ENCODE measurements at regions not wholly inside any gene's neighbourhood (a gene's known extent, or its start where the extent isn't known, plus 50 kb on each side); places are given as distances from the start of the nearest gene placed in this dataset.

GRCh38 chr7:51973939-51974338 is 657.3 kb upstream of the COBL start:
- 25 to 45% methylated on average over 3 of the region's 3 CpGs for WGBS, 2 donors

DNA sequence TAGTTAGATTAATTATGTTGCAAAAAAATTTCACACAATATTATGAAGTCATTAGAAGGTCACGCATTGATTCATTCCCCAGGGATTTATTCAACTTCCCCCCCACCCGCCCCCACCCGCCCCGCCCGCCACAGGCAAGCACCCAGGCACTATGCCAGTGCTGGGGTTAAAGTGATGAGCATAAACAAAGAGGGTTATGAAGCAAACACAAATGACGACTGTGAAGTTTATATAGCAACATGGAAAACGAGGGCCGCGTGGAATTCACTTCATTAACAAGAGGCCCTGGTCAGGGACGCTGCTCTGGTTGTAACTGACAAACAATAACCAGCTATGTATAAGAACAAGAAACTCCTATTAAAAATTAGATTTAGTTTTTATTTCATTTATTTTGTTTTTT is 656.5 kb upstream of the COBL start:
- H3K27ac ChIP-seq, result no peak overlapping the region
- DNase-seq (no peak), ATAC-seq (no peak)
- H3K4me3 ChIP-seq, result no peak overlapping the region
- intact Hi-C loops (cut with DNase I), result no loop called here
- H3K27me3 ChIP-seq, result no peaks in the 10 kb centered on the region
- 60 to 70% methylated on average over 10 of the region's 10 CpGs for WGBS, 2 donors
- no peaks in the 10 kb centered on the region for H3K4me1 ChIP-seq
- no peaks in the 10 kb centered on the region for H3K36me3 ChIP-seq (replicated peaks in 1 of 2; ENCODE audit: insufficient read depth in 1 of 2, low read depth in 2 of 2)
- TF ChIP-seq, protein P1, sequence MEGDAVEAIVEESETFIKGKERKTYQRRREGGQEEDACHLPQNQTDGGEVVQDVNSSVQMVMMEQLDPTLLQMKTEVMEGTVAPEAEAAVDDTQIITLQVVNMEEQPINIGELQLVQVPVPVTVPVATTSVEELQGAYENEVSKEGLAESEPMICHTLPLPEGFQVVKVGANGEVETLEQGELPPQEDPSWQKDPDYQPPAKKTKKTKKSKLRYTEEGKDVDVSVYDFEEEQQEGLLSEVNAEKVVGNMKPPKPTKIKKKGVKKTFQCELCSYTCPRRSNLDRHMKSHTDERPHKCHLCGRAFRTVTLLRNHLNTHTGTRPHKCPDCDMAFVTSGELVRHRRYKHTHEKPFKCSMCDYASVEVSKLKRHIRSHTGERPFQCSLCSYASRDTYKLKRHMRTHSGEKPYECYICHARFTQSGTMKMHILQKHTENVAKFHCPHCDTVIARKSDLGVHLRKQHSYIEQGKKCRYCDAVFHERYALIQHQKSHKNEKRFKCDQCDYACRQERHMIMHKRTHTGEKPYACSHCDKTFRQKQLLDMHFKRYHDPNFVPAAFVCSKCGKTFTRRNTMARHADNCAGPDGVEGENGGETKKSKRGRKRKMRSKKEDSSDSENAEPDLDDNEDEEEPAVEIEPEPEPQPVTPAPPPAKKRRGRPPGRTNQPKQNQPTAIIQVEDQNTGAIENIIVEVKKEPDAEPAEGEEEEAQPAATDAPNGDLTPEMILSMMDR (IDR thresholded peaks at IDR 0.05), result no peak
- TF ChIP-seq POLR2A (IDR thresholded peaks at IDR 0.05), result no peak
- H3K9me3 ChIP-seq, result no peaks in the 10 kb centered on the region

More at GRCh38 chr7:51973939-51974338, 657.3 kb upstream of the COBL start:
- H3K4me1 ChIP-seq, result no peaks in the 10 kb centered on the region
- intact Hi-C loops (cut with DNase I), result no loop called here
- no peaks in the 10 kb centered on the region for H3K27me3 ChIP-seq
- ATAC-seq, result no peak
- no peak overlapping the region for H3K4me3 ChIP-seq
- no peaks in the 10 kb centered on the region for H3K9me3 ChIP-seq
- H3K27ac ChIP-seq, result no peak overlapping the region
- TF ChIP-seq, protein P1 (IDR thresholded peaks at IDR 0.05), result no peak
- no peak for TF ChIP-seq POLR2A (IDR thresholded peaks at IDR 0.05)
- H3K36me3 ChIP-seq (replicated peaks in 1 of 2; ENCODE audit: insufficient read depth in 1 of 2, low read depth in 2 of 2), result no peaks in the 10 kb centered on the region
- no peak for DNase-seq

DNA sequence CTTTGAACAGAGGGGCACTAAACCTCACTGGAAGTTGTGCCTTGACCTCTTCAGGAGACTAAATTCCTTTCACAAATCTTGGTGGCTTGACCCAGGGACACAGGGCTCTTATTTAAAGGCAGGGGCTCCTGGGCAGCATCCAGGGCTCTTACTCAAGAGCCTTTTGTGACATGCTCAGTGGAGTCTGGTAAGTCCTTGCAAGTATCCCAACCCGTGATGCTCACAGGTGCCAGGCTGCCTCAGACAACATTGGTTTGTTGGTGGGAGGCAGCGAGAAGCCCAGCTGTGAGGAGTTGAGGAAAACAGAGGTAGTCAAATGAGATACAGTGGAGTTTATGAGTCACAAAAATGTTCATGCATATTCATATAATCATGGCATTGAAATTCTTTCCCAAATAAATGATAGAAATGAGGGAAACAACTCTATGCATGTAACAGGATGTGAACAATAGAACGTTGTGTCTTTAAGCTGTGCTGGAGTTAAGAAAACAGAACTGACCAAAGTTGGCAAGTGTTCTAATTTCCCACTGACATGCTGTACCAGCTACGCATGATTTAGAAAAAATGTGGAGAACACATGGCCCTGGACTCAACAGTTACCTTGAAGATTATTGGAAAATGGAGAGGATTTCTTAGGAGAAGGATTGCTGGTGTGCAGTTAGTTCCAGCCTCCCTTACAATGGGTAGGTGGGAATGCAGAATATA is 654.5 kb upstream of the COBL start:
- DNase-seq (no peak), ATAC-seq (no peak)
- H3K27ac ChIP-seq, result no peak overlapping the region
- no peaks in the 10 kb centered on the region for H3K9me3 ChIP-seq
- no peaks in the 10 kb centered on the region for H3K27me3 ChIP-seq
- H3K4me1 ChIP-seq, result no peaks in the 10 kb centered on the region
- intact Hi-C loops (cut with DNase I), result no loop called here
- TF ChIP-seq, protein P1 (IDR thresholded peaks at IDR 0.05), result no peak
- no peak for TF ChIP-seq POLR2A (IDR thresholded peaks at IDR 0.05)
- H3K4me3 ChIP-seq, result no peak overlapping the region
- whole genome bisulfite sequencing, 2 donors, result 36 to 50% methylated on average over 4 of the region's 4 CpGs
- H3K36me3 ChIP-seq (replicated peaks in 1 of 2; ENCODE audit: insufficient read depth in 1 of 2, low read depth in 2 of 2), result no peaks in the 10 kb centered on the region

DNA sequence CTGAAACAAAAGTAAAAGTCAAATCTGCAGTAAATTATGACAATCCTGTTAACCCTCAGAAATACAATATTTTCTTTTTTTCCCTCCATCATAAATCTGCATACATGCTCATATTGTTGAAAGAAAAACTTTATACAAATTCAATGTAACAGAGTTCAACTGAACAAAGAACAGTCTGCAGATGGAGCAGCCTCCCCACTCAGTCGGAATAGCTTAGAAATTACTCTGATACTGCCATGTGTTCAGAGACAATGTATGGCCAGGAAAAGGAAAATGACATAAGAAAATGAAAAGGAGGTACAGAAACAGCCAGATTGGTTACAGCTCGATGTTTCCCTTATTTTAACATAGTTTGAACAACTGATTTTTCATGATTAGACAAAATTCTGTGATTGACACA is 651.9 kb upstream of the COBL start:
- Histone ChIP-seq H3K36me3 (replicated peaks in 1 of 2; ENCODE audit: insufficient read depth in 1 of 2, low read depth in 2 of 2) (no peaks in the 10 kb centered on the region), H3K9me3 (no peaks in the 10 kb centered on the region), H3K4me3 (no peak overlapping the region), H3K4me1 (no peaks in the 10 kb centered on the region), H3K27me3 (no peaks in the 10 kb centered on the region), H3K27ac (no peak overlapping the region)
- DNase-seq (no peak), ATAC-seq (no peak)
- intact Hi-C loops (cut with DNase I), result no loop called here
- no peak for TF ChIP-seq POLR2A (IDR thresholded peaks at IDR 0.05)
- TF ChIP-seq, protein P1 (IDR thresholded peaks at IDR 0.05), result no peak
- 40 to 44% methylated on average over 2 of the region's 2 CpGs for WGBS, 2 donors

GRCh38 chr7:51965454-51965853 is 648.8 kb upstream of the COBL start:
- Histone ChIP-seq H3K4me3 (no peak overlapping the region), H3K27ac (no peak overlapping the region), H3K27me3 (no peaks in the 10 kb centered on the region), H3K9me3 (no peaks in the 10 kb centered on the region), H3K36me3 (replicated peaks in 1 of 2; ENCODE audit: insufficient read depth in 1 of 2, low read depth in 2 of 2) (no peaks in the 10 kb centered on the region), H3K4me1 (no peaks in the 10 kb centered on the region)
- DNase-seq (no peak), ATAC-seq (no peak)
- 18 to 27% methylated on average over 5 of the region's 5 CpGs for WGBS, 2 donors
- TF ChIP-seq, protein P1 (IDR thresholded peaks at IDR 0.05), result no peak
- no peak for TF ChIP-seq POLR2A (IDR thresholded peaks at IDR 0.05)
- intact Hi-C loops (cut with DNase I), result no loop called here

All from body of pancreas (tissue), 4 donors.